RWPE2 (cell line): ENCODE measurements at regions not wholly inside any gene's neighbourhood (a gene's known extent, or its start where the extent isn't known, plus 50 kb on each side); places are given as distances from the start of the nearest gene placed in this dataset.
A peak's percentile ranks its signal among the peaks of the same experiment; 100 is the strongest.

ENCODE experiments used
- ATAC-seq: fragments of 200-7000 bp; cut with Tn5 transposase; 3 replicates; pipeline ENCODE4 v1.9.1; 2021; ENCODE audit warnings: low read depth
- DNase-seq: peaks from one replicate; pipeline ENCODE4 v3.0.0-alpha.2; 2020; ENCODE audit warnings: low spot score
- H3K27ac ChIP-seq: fragments of 450-650 bp; 2 replicates; pipeline ENCODE4 v1.5.1; 2017; ENCODE audit warnings: mild to moderate bottlenecking; ENCODE audit not compliant: poor library complexity, severe bottlenecking
- H3K27me3 ChIP-seq: fragments of 250-450 bp; sonication (Bioruptor Pico); 2 replicates; pipeline ENCODE4 v1.5.1; 2021; ENCODE audit warnings: mild to moderate bottlenecking, moderate library complexity; ENCODE audit not compliant: insufficient read depth, poor library complexity, severe bottlenecking
- H3K36me3 ChIP-seq: fragments of 250-450 bp; sonication (Bioruptor Pico); 2 replicates; pipeline ENCODE4 v1.5.1; 2020; ENCODE audit warnings: low read depth, mild to moderate bottlenecking, moderate library complexity
- H3K4me1 ChIP-seq: fragments of 250-450 bp; sonication (Bioruptor Pico); 2 replicates; pipeline ENCODE4 v1.5.1; 2021; ENCODE audit warnings: mild to moderate bottlenecking, moderate library complexity; ENCODE audit not compliant: insufficient read depth, poor library complexity, severe bottlenecking
- H3K4me3 ChIP-seq: fragments of 250-450 bp; sonication (Bioruptor Pico); 2 replicates; pipeline ENCODE4 v1.5.1; 2021; ENCODE audit warnings: mild to moderate bottlenecking, moderate library complexity; ENCODE audit not compliant: severe bottlenecking
- H3K9me3 ChIP-seq: fragments of 250-450 bp; sonication (Bioruptor Pico); 2 replicates; pipeline ENCODE4 v1.5.1; 2021; ENCODE audit warnings: mild to moderate bottlenecking, moderate library complexity; ENCODE audit not compliant: severe bottlenecking
- TF ChIP-seq, protein P1 (sequence below): fragments of 450-650 bp; IDR thresholded peaks from one replicate; pipeline ENCODE4 v1.5.1; 2017; ENCODE audit warnings: mild to moderate bottlenecking, moderate library complexity; ENCODE audit not compliant: poor library complexity, severe bottlenecking

DNA sequence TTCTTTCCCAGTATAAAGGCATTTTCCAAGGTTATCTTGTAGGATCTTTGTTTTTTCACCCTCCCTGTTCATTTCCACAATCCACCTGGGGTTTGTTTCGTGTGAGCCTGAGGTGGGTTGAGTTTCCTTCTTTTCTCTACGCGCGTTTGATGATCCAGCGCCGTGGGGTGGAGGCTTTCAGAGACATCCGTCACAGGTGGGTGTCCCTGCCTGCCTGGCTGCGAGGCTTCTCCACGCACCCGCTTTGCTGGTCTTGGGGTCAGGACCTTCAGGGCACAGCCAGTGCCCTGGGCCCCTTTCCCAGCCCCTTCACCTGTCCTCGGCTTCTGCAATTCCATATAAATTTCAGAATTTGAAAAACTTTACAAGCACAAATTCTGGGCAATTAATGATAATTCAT lies 109.0 kb upstream of the ALKAL2 start:
- no peak overlapping the region for H3K27ac ChIP-seq
- H3K27me3 ChIP-seq, result no peaks in the 10 kb centered on the region
- peaks cover 9% of the 10 kb centered on the region for H3K4me1 ChIP-seq
- no peaks in the 10 kb centered on the region for H3K9me3 ChIP-seq
- DNase-seq (no peak), ATAC-seq (no peak)
- TF ChIP-seq, protein P1, sequence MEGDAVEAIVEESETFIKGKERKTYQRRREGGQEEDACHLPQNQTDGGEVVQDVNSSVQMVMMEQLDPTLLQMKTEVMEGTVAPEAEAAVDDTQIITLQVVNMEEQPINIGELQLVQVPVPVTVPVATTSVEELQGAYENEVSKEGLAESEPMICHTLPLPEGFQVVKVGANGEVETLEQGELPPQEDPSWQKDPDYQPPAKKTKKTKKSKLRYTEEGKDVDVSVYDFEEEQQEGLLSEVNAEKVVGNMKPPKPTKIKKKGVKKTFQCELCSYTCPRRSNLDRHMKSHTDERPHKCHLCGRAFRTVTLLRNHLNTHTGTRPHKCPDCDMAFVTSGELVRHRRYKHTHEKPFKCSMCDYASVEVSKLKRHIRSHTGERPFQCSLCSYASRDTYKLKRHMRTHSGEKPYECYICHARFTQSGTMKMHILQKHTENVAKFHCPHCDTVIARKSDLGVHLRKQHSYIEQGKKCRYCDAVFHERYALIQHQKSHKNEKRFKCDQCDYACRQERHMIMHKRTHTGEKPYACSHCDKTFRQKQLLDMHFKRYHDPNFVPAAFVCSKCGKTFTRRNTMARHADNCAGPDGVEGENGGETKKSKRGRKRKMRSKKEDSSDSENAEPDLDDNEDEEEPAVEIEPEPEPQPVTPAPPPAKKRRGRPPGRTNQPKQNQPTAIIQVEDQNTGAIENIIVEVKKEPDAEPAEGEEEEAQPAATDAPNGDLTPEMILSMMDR, result no peak
- no peak overlapping the region for H3K4me3 ChIP-seq
- H3K36me3 ChIP-seq, result no peaks in the 10 kb centered on the region

DNA sequence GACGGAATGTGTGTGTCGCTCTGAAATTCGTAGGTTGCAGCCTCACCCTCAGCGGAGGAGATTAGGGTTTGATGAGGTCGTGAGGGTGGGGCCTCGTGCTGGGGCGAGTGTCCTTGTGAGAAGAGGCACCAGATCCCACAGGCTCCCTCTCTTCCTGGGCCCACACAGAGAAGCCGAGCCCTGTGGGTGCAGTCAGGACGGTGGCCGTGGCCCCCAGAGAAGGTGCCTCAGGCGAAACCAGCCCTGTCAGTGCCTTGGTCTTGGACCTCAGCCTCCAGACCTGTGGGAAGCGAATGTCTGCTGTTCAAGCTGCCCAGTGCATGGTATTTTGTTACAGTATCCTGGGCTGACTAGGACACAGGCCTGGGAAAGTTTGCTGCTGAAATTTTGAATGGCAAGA lies 108.0 kb upstream of the ALKAL2 start:
- ATAC-seq (no peak), DNase-seq (no peak)
- Histone ChIP-seq H3K36me3 (no peaks in the 10 kb centered on the region), H3K27me3 (no peaks in the 10 kb centered on the region), H3K4me3 (no peak overlapping the region), H3K4me1 (peaks cover 11% of the 10 kb centered on the region), H3K9me3 (no peaks in the 10 kb centered on the region), H3K27ac (no peak overlapping the region)
- TF ChIP-seq, protein P1, result no peak

DNA sequence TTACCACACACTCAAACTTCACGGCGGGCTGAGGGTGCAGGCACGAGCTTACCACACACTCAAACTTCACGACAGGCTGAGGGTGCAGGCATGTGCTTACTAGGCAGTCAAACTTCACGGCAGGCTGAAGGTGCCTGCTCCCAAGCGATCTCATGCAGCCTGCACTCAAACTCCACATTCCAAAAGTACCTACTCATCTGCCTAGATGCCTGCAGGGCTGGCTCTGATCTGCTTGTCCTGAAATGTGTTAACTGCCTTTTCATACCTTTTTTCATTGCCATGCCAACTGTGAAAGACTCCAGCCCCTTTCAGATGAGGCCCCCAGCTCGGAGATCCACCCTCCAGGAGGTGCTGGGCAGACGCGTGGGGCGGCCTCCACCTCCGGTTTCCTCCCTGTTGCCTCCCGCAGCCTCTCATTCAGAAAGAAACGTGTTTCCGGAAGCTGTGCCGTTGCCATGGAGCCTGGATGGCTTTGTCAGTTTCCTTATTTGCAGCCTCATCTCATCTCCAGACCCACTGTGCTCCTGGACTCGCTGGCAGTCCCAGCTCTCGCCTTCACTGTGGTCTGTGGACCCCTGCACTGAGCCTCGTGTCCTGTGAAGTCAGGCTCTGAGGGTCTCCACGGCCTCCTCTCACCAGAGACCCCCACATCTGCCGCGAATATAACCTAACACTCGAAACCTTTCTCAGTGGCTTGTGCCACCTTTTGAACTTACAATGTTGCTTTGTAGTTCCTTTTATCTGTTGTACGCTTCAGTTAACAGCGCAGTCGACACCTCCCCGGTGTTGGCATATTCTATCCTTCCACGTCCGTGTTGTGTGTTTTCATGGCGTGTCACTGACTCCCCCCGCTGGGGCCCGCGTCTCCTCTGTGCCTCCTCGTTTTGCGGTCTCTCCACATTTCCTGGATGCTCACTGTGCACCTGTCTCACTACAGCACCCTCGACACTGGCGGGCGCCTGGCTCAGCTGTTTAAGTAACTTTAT lies 106.1 kb upstream of the ALKAL2 start:
- no peaks in the 10 kb centered on the region for H3K9me3 ChIP-seq
- DNase-seq, result peak; percentile 69
- H3K4me3 ChIP-seq, result no peak overlapping the region
- TF ChIP-seq, protein P1, result no peak
- H3K36me3 ChIP-seq, result no peaks in the 10 kb centered on the region
- peak overlapping the region; percentile 49 for H3K27ac ChIP-seq
- no peaks in the 10 kb centered on the region for H3K27me3 ChIP-seq
- ATAC-seq, result peak; percentile 97
- H3K4me1 ChIP-seq, result peaks cover 11% of the 10 kb centered on the region

DNA sequence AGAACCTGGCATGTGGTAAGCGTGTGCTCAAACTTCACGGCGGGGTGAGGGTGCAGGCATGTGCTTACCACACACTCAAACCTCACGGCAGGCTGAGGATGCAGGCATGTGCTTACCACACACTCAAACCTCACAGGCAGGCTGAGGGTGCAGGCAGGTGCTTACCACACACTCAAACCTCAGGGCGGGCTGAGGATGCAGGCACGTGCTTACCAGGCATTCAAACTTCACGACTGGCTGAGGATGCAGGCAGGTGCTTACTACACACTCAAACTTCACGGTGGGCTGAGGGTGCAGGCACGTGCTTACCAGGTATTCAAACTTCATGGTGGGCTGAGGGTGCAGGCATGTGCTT lies 105.0 kb upstream of the ALKAL2 start:
- Histone ChIP-seq H3K36me3 (no peaks in the 10 kb centered on the region), H3K4me3 (no peak overlapping the region), H3K27me3 (no peaks in the 10 kb centered on the region), H3K27ac (peak overlapping the region; percentile 81), H3K9me3 (no peaks in the 10 kb centered on the region), H3K4me1 (peaks cover 11% of the 10 kb centered on the region)
- no peak for ATAC-seq
- no peak for DNase-seq
- TF ChIP-seq, protein P1, result no peak
